GM19099 (cell line): ENCODE measurements at regions not wholly inside any gene's neighbourhood (a gene's known extent, or its start where the extent isn't known, plus 50 kb on each side); places are given as distances from the start of the nearest gene placed in this dataset.

Source experiments
- POLR2A ChIP-seq: IDR thresholded peaks from 3 replicates; pipeline ENCODE4 v1.6.1; 2011; ENCODE audit warnings: low read depth; ENCODE audit not compliant: insufficient read length; ENCODE audit errors: extremely low read depth

DNA sequence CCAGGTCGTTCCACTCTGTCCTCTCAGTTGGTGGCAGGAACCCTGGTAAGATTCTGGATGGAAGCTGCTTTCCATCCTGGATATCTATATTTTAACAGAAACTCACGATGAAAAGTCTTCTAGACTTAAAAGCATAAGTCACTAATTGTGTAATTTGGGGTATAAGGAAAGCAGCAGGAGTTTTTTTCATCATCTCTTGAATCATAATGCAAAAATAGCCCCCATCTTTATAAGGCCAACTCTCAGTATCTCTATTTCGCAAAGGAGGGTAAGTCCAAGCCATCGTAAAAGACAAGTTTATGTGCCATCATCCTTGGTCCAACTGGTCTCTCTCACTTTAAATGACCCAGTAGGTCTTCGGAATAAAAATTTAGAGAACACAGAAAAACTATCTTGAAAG lies 95.1 kb downstream of the FAM50B start:
- TF ChIP-seq POLR2A: no peak

DNA sequence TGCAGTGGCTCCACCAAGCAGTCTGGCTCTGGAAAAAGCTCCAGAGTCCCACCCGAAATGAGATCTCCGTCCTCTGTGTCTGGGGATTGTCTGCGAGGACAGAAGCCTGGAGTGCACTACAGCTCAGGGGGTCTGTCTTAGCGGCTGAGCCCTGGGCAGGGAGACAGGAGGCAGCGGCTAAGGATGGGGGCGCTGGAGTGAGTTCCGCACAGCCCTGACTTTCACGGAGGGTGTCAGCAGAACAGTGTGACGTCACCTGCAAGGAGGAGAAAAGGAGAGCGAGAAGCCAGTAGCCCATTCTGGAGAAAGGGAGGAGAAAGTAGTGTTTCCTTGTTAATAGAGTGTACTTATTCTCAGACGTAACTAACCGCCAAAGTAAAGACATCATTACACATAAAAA lies 97.6 kb downstream of the FAM50B start:
- TF ChIP-seq POLR2A: no peak

DNA sequence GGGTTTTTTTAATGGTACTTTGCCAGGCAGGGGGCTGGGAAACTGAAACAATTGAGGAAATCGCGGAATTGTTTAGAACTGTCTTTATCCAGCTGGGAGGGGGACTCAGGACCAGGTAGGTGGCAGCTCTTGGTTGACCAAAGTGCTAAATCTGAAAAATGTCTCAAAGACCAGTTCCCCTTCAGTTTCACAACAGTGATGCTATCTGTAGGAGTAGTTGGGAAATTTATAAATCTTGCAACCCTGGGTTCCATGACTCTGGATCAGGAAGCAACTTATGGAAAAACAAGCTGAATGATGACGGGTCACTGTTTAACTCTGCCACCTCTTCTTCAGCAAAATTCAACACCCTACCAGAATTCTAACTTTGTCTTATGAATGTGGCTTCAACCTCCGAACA lies 99.7 kb downstream of the FAM50B start:
- no peak for TF ChIP-seq POLR2A

DNA sequence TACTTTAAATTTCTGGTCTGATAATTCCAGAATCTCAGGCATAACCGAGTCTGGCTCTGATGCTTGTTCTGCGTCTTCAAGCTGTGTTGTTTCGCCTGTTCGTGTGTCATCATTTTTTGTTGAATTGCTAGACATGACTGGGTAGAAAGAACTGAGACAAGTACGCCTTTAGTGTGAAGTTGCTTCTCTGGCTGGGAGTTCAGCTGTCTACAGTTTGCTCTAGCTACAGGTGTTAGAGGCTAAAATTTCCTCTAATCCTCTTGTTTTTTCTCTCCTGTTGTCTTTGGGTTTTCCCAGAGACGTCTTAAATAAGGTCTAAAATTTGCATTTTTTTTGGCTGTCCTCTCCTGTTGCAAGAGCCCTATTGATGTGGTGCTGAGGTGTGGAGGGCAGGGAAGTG lies 100.3 kb downstream of the FAM50B start:
- TF ChIP-seq POLR2A: no peak

DNA sequence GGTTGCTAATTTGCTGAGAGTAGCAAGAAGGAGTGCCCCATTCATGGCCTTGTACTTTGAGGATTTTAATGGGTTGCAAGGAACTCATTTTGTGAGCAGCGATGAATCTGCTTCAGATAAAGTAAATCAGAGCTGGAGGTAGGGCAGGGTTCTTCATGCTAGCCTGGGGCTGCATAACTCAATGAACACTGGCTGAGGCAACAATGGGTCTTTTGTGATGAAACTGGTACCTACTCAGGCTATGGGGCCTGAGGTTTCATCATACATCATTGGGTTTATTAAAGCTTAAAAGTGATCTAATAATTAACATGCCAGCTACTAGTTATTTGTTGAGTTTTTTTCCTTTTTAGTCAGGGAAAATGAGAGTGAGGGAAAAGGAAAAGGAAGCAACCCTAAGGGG lies 106.9 kb downstream of the FAM50B start:
- no peak for TF ChIP-seq POLR2A

DNA sequence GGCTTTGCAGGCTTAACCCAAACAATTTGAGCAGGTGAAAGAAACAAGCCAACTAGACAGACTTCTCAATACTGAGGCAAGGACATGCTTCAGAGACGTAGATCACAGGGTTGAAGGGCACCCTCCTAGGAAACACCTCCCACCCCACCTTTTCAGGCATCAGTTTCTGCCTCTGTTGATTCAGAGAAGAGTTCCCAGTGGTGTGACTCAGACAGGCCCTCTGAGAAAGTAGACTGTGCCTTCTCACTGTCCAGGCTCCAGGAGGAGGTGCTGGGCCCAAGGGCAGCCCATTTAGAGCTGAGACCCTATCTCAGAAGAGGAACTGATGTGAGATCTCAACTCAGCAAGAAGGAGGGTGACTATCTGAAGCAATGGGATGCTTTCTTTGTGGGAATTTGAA lies 108.1 kb downstream of the FAM50B start:
- TF ChIP-seq POLR2A: no peak

DNA sequence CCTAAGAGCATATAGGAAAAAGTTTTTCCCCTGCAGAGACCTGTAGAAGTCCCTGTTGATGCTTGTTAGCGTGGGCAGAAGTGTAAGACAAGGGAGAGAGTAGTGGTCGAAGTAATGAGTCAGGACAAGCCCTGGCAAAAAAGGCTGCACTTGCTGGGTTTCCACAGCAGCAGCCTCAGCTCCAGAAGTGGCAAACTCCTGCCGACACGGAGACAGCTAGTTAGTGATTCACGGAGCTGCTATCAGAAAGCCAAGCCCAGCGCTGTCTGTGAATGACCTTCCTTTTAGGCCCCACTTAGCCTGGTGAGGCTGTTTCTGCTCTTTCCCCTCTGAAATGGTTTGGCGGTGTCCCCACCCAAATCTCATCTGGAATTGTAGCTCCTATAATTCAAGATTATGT lies 109.1 kb downstream of the FAM50B start:
- no peak for TF ChIP-seq POLR2A

DNA sequence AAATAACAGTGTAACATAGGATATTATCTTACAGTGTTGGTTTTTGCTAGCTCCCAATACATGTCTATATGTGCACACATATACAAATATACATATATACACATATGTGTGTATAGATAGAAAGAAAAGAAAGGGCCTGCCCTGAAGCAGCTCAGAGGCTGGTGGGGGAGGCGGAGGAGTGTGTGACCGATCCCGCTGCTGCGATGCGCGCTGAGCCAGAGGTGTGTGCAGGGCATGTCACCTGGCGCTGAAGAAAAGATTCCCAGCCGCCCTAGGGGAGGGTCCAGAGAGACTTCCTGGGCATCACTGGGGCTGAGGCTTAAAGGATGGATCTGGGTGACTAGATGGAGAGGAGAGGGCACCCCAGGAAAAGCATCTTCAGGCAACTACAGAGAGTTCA lies 110.2 kb downstream of the FAM50B start:
- TF ChIP-seq POLR2A: no peak

DNA sequence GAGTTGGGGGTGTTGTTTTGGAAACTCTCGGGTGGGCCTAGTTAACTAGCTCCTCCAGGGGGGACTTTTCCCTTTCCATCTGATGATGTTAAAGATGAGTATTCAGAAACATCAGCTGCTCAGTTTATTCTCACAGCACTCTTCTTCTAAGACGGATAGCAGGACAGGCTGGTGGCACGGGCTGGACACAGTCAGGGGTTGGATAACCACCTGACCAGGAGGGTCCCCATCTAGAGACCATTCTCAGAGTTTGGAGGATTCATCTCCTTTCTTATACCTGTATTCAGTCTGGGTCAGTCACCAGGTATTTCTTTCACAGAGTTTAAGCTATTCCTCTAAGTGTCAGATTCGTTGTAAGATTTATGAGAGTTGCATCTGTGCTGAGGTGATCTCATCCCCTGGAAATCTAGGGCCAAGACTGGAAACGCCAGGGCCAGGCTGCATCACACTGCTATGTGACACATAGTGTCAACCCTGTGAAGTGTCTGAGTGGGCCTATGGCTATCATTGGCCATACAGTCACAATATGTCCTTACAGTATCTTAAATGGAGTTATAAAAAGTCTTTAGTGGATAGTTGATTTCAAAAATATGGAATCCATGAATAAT lies 111.7 kb downstream of the FAM50B start:
- TF ChIP-seq POLR2A: no peak

DNA sequence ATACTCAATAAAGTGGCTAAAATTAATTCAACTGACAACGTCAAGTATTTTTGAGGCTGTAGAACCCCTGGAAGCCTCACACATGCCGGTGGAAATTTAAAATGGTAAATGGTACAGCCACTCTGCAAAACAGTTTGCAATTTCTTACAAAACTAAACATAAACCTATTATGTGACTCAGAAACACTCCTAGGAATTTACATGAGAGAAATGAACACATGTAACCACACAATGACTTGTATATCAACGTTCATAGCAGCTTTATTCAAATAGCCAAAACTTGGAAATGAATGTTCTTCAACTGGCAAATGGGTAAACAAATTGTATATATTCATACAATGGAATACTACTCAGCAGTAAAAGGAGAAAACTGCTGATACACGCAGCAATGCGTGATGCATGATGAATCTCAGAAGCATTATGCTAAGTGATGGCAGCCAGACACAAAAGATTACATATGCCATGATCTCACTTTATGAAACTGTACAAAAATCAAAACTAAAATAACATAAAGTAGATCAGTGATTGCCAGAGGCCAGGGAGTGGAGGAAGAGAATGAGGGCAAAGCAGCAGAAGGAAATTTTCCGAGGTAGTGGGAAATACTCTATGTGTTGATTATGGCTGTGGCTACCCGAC lies 112.5 kb downstream of the FAM50B start:
- no peak for TF ChIP-seq POLR2A

DNA sequence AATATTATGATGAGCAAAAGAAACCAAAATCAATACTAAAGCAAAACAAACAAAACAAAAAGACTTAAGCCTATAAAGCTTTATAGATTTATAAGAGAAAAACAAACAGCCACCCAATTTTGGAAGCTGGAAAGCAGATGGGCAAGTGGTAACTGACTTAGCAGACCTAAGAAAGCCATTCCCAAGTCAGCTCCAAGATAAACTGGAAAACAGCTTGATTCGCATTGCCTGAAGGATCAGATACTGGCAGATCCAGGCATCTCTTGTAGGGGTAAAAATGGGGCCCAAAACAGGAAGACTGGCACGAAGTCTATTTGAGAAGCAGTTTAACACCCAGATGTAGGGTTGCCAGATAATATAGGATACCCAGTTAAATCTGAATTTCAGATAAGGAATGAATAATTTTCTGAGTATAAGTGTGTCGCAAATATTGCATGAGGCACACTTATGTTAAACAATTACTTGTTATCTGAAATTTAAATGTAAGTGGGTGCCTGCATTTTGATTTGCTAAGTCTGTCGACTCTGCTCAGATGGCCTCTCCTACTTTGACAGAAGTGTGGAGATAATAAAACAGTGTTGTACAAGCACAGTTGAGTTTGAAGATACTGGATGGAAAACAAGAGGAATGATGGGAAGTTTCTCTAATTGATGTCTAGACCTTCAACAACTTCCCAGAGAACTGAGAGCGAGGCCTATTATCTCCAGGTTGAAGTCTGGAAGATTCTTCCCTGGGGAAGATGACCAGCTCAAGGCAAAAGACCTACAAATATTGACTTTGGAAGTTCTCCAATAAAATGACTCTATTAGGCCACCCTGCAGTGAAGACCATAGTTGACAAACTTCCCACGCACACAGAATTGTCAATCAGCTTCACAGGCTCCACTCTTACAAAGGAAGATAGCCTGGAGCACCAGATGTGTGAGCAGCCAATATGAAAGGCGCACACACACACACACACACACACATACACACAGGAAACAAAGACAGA lies 113.4 kb downstream of the FAM50B start:
- no peak for TF ChIP-seq POLR2A

DNA sequence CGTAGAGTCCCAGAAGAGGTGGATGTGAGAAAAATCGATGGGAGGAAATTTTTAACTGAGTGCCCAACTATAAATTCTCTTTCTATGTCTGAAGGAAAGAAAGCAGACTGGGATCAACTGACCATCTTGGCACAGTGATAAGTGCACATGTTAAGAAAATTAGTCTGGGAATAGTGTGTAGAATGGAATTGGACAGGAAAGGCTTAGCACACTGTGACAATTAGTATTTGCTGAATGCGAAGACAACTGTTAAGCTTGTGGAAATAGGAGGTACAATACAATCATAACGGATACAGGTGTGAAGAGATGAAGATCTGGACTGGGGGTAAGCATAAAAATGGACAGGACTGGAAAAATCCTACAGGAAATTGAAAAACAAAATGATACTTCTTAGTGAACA lies 114.3 kb downstream of the FAM50B start:
- TF ChIP-seq POLR2A: no peak

DNA sequence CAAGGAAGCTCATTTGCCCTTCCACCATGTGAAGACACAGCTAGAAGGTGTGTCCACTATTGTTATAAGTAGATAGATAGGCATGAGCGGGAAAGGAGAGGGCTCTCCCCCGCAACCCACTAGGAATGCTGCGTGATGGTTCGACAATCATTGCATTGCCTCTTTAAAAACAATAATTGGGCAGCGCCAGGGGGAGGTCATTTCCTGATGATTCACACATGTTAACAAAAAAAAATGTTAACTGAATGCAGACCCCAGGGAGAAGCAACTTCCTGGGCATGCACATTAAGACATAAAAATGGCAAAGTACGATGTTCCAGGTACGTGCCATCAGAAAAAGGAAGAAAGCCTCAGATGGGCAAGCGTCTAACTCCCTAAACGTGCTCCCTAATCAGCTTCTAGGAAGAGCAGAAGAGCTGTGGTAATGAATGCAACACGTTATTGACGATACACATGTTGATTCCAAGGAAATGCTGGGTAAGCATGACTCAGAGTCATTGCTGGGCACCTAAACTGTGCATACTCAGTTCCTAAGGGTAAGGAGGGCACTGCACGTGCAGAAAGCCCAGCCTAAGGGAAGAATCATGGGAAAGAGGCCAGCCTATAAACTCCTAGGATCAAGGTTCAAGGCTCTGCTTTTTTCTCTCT lies 113.7 kb downstream of the FAM217A start:
- no peak for TF ChIP-seq POLR2A

DNA sequence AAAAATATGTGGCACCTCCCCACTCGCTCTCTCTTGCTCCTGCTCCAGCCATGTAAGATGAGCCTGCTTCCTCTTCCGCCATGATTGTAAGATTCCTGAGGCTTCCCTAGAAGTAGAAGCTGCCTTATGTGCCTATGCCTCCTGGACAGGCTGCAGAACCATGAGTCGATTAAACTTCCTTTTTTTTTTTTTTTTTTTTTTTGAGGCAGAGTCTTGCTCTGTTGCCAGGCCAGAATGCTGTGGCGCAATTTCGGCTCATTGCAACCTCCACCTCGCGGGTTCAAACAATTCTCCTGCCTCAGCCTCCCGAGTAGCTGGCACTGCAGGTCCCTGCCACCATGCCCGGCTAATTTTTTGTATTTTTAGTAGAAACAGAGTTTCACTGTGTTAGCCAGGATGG lies 112.5 kb downstream of the FAM217A start:
- TF ChIP-seq POLR2A: no peak

DNA sequence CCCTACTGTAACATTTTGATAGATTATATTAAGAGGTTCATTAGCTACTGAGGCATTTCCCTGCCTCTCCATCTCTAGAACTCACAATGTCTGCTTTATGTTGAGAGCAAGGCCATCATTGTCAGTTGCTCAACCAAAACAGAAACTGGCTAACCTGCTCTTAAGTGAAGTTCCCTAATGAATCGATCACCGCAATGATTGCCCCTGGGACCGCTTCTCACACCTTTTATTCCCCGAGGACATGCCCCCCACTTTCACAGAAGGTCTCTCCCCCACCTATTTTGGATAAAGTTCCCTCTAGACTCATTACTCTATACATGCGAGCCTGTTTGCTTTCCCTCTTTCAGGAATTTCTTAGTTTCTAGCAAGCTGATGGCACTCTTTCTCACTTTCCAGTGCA lies 108.8 kb downstream of the FAM217A start:
- no peak for TF ChIP-seq POLR2A

DNA sequence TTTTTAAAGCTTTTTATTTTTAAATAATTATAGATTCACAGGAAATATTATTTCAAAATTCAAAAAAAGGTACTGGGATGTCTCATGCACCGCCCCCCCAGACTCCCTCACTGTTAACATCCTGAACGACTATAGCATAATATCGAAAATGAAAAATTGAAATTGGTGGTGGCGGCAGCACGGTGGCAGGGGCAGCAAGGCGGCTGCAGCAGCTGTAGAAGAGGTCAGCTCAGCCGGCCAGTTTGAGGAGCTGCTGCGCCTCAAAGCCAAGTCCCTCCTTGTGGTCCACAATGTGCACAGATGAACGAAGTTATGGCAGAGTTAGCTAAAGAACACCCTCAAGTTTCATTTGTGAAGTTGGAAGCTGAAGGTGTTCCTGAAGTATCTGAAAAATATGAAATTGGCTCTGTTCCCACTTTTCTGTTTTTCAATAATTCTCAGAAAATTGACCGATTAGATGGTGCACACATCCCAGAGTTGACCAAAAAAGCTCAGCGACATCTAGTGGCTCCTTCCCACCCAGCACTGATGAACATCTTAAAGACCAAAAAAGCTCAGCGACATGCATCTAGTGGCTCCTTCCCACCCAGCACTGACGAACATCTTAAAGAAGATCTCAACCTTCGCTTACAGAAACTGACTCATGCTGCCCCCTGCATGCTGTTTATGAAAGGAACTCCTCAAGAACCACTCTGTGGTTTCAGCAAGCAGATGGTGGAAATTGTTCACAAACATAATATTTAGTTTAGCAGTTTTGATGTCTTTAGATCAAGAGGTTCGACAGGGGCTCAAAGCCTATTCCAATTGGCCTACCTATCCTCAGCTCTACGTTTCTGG lies 100.8 kb downstream of the FAM217A start:
- TF ChIP-seq POLR2A: no peak
